SK-N-DZ (cell line): ENCODE measurements at regions not wholly inside any gene's neighbourhood (a gene's known extent, or its start where the extent isn't known, plus 50 kb on each side); places are given as distances from the start of the nearest gene placed in this dataset.

Experiments used
- DNase-seq: peaks from one replicate; pipeline ENCODE4 v3.0.0-alpha.2; 2015; ENCODE audit warnings: low spot score

DNA sequence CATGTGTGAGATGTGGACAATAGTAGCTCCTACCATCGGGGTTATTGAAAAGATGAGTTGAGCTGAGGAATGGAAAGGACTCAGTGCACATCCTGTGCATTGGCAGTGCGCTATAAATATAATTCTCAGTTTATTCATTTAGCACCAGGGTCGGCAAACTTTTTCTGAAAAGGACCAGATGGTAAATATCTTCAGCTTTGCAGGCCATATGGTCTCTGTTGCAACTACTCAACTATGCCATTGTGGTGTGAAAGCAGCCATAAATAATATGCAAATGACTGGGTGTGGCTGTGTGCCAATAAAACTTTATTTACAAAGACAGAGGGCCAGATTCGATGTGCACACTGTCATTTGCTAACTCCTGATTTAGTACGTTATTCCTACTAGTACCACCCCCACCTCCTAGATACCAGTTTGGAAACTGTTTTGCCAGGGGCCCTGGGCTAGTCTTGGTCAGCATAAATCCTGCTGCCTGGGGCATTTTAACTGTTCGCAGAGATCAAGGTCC lies 422.9 kb upstream of the MKI67 start:
- no peak for DNase-seq

DNA sequence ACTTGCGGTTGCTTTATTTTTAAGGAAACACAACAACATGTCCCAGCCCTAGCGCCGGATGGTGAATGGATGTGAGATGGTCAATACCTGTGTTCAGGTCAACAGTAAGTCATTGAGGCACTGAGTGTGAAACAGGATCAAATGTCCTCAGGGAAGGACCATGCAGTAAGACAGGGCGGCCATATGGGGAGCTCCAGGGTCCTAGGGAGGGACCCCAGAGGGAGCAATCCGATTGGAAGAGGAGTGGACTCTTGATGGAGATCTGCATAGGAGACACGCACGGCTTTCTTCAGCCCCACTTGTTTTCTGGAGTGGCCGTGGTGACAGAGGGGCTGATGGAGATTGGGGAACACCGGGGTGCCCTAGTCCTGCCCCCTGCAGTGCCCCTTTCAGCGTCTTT lies 423.8 kb upstream of the MKI67 start:
- no peak for DNase-seq

DNA sequence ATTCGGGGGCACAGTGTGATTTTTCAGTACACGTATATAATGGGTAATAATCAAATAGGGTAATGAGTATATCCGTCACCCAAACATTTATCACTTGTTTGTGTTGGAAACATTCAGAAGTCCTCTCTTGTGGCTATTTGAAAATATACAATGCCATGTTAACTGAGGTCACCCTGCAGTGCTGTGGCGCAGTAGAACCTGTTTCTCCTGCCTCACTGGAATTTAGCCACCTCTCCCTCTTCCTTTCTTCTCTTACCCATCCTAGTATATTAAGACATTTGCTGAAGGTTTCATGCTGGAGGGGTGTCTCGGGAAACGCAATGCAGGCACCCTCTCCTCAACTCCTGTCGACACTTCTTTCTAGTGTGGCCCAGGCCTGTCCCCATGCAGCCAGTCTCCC lies 425.3 kb upstream of the MKI67 start:
- DNase-seq: no peak

DNA sequence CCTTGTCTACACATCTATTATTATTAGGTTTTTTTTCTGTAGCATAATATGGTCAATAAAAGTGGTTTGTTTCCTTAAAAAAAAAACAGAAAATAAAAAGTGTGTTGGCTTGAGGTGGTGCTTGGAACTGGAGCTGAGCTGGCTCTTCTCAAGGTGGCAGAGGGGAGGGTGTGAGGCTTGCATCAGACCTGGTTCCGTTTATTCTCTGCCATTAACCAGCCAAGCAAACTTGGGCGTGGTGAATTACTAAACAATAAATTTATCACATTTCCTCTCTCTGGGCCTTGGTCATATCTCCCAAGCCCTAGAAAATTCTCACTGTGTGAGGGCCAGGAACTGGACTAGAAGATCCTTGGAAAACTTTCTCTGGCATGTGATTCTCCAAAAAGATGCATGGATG lies 427.5 kb upstream of the MKI67 start:
- no peak for DNase-seq

DNA sequence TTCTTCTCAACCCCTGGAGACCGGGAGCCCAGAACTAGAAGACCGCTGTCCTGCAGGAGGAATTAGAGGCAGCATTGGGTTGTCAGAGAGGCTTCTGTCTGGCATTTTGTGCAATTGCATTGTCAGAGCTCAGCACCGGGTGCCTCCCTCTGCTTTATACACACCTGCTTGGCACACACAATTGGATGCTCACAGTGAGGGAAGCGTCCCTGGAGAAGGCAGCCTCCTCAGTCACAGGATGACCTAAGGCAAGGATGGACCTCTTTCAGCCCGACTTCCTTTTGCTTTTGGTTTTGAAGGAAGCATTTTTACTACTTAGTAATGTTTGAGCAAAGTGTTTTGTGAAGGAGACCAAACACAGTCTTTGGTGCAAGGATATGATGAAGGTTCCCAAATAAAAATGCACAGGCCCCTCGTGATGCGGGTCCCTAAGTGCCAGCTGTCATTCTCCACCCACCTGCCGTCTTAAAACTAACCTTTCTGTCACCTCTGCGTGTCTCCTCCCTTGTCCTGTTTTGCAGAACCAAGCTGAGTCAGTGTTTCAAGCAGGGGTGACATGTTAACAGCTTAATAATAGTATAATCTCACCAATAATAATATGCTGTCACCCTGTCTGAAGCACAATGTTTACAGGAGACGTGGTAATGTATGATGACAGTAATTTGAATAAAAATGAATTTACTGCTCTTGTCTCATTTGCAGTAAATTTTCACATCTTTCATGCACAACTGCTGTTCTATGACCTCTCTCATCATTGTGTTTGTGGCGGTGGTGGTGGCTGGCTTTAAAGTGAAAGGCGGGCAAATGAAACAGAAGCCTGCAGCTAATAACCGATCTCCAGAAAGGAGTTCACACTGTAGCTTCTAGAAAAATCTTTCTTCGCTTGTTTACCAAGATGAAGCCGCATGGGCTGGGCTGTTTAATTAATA lies 430.2 kb upstream of the MKI67 start:
- no peak for DNase-seq

DNA sequence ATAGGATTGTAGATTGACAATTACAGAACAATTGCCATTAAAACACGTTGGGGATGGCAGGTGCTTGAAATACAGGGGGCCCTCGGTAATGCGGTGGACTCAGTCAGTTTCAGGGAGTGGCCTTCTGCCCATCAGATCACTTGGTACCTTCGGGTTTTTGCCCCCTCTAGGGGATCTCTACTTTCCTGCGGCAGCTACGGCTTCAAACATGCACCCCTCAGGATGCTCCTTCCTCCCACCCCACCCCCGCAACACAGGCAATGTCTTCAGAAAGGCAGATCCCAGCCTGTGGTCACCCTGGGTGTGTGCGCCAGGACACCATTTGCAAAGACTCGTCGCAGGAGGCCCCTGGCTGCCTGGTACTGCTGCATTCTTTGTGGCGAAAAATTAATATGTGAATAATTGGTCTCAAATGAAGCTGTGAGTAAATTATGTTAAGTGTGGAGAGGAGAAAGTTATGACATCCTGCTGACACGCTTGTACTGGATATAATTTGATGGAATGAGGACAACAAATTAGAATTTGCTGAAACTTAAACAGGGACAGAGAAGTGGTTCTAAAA lies 431.0 kb upstream of the MKI67 start:
- DNase-seq: no peak

DNA sequence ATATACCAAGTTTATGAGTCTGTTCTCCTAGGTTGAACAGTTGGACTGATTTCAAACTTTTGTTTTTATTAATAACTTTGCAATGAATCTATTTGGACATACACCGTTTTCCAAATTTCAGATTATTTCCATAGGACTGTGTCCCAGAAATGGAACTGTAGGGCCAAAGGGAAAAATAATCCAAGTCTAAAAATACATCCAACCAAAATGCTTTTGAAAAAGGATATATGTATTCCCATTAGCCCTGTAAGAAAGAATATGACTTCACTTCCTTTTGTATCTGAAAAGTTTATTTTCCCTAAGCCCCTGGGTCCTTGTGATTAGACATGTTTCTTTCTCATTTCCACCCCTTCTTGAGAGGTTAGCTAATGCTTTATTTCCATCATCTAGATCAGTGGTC lies 434.2 kb upstream of the MKI67 start:
- DNase-seq: no peak

DNA sequence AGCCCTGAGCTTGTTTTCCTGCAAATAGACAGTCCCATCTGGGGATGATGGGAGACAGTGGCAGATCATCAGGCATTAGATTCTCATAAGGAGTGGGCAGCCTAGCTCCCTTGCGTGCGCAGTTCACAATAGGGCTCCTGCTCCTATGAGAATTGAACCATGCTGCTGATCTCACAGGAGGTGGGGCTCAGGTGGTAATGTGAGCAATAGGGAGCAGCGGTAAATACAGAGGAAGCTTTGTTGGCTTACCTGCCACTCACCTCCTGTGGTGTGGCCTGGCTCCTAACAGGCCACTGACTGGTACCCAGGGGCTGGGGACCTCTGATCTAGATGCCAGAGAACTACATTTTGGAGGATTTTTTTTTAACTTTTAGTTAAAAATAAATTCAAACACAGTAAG lies 434.8 kb upstream of the MKI67 start:
- DNase-seq: no peak

DNA sequence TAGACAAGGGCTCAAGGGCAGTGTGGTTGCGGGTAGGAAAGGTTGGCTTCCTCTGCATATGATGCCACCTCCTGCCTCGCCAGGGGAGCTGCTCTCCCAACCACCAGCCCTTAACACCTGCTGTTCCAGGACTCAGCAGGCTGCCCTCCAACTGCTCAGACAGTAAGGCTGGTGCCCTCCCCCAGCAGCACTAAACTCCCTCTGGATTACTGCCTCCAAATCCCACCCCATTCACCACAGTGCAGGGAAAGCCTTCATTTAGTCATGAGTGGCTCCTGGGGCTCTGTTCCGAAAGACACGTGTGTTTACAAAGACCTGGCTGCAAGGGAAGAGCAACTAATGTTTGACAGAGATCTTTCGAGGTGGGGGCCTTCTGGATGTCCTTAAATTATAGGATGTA lies 437.2 kb upstream of the MKI67 start:
- DNase-seq: no peak

DNA sequence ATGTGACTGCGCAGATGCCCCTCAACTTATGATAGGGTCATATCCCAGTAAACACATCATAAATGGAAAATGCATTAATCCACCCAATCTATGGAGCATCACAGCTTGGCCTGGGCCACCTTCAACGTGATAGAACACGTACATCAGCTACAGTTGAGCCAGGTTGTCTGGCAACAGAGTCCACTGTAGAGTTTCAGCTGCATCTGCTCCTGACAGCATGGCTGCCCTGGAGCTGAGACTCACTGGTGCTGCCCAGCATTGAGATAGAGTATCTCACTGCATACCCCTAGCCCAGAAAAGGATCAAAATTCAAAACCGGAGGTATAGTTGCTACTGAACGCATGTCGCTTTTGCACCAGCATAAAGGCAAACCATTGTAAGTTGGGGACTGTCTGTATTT lies 437.7 kb upstream of the MKI67 start:
- no peak for DNase-seq

DNA sequence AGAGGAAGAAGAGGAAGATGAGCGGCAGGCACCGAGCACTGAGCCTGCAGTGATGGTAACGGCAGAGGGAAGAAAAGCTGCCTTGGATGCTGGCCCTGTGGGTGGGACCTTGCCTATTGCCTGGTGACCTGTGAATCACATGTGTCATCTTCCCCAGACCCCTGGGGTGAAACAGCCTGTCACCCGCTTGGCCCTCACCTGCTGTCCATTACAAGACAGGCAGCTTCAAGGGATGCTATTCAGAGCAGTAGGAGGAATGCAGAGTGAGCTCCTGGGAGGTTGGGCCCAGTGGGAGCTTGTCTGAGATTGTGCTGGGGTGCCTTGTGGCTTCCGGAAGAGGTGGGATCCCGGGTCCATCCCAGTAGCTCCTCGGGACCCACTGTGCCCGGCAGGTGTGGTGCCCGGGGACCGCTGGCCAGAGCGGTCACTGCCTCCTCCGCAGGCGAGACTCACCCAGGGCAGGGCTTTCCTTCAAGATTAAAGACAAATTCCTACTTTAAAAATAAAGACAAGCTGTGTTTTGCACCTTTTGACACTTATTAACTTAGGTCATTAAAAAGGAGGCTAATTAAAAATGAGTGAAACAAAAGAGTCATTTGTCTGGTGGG lies 440.2 kb upstream of the MKI67 start:
- DNase-seq: no peak

DNA sequence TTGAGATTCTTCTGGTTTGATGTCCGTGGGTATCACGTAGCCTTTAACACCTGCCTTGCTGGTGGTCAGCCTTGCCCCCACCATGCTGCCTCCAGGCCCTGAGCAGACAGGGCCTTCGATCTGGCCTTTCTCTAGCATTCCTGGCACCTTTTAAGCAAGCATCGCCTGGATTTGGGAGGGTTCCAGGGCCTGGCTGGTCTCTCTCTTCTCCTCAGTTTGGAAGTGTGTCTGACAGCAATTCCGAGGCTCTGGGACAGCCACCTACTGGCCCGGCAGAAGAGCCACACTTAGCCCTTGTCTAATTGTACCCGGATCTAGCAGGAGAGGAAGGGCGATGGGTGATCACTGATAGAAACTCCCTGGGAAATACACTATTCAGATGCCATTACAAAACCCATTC lies 441.3 kb upstream of the MKI67 start:
- no peak for DNase-seq

DNA sequence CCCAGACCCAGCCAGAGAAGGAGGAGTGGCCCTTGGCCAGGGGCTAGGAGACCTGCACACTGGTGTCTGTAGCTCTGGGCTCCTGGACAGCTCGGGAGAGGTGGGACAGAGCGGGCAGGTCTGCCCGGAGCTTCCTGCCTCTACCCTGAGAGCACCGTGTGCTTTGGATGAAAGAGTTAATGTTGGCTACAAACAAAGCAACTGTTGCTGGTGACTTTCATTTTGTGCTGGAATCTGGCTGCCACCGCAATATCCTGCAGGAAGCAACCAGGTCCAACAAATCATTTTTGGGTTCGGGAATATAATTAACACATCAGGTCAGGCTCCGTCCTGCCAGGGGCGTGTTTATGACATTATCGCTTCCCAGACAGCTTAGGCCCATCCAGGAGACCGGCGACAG lies 441.8 kb upstream of the MKI67 start:
- no peak for DNase-seq

DNA sequence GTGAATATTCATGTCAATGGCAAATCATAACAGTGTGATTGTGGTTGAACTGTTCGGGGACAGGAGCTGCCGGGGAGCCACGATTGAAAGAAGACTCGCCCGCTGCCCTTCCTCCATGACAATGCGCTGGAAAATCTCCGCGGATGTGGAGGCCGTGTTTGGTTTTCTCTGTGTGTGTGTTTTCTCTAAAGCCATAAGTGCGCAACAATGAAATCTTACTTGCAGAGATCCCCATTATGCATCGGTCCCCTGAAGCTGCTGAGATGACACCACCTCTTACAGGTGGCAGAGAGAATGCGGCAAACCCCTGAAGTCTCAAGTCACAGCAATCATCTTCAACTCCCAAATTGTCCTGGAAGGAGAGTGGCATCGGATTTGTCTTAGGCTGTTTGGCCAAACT lies 442.3 kb upstream of the MKI67 start:
- no peak for DNase-seq

DNA sequence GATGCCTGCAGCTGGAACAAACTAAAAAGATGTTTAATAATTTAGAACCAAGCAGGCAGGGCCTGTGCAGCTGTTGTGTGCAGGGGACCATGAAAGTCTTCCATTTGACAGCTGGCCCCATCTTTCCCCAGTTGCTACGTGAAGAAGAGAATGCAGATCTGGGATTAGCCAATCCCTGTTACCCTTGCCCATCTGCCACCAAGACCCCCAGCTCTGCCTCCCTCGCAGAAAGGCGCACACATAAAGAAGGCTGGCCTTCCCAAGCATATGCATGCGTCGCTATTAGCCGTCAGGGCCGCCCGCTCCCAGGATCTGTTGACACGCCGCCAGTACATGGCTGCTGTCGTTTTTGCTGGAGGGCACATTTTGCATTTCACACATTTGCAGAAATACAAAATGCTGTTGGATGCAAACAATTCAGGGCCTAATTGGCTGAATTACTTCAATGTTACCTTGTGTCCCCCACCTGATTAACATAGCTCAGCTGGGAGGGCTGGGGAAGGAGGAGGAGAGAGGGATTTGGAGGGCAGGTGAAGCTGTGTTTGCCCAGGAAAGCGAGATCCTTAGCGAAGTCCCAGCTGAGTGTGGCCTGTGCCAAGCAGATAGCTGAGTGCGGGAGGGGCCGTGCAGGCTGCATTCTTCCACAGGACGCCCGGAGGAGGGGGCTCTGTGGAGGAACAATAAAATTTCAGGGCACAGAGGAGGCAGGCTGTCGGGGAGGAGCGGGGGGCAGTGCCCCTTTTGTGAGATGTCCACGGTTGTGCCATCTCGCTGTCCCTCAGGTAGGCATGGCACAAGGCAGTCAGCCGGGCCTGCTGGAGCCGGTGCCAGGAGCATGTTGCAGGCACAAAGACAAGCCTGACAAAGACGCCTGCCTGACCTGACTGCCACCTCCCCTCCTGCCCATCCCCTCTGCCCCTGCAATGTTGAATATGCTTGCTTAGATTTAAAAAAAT lies 443.0 kb upstream of the MKI67 start:
- DNase-seq: no peak

DNA sequence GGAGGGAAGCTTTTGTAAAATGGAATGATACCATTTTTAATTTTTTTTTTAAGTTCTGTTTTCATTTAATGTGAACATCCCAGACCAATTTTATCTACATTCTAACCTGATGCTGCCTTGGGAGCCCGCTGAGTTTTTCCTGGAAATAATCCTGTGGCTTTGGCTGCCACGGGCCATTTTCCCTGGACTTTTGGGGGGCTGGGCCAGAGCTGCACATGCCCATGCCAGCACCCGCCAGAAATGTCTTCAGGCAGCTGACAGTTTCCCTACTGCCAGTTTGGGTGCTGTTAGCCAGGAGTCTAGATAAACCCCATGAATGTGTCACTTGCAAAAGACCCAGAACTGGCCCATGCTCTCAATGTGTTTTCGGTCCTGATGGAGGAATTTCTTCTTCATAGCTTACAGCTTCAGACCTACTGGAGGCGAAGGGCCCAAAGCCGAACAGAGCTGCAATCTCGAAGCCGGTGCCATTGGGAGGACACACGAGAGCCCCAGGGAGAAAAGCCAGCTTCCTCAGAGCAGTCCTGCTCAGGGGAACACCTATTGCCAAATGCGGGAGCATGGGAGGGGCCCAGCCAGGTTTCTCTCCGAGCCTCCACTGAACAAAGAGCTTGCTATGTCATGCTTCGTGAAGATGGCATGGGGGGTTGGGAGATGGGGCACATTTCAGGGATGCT lies 444.2 kb upstream of the MKI67 start:
- no peak for DNase-seq

DNA sequence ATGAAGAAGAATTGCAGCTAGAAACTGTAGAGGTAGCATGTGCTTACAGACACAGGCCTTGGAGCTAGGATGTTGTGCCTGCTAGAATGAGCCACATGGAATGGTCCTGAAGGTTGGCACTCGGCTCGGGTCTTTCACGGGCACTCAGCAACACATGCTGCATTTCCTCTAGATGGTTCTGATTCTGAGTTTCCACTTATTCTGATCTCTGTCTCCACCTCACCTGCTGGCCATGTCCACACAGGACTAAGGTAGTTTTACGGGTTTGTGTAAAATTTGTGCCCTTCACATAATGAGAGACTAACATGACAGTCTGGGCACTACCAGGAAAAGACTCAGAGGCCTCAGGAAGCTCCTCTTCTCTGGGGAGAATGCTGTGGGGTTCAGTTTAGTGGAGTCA lies 444.8 kb upstream of the MKI67 start:
- no peak for DNase-seq

DNA sequence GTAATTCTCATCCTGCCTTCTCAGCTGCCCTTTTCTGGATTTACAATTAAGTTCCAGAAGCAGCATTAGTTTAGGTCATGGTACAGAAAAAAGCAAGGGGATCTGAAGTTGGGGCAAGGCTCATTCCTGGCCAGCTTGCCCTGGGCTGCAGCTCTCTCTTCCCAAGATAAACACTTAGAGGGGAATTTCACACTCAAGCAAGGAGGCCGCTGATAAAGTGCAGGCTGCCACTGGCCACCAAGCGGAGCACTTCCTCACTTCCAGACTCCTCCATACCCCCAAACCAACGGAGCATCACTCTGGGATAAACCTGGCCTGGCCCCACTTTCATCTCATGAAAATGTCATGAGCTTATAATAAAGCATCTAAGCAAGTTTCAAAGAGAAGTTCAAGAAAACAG lies 445.5 kb upstream of the MKI67 start:
- DNase-seq: no peak

DNA sequence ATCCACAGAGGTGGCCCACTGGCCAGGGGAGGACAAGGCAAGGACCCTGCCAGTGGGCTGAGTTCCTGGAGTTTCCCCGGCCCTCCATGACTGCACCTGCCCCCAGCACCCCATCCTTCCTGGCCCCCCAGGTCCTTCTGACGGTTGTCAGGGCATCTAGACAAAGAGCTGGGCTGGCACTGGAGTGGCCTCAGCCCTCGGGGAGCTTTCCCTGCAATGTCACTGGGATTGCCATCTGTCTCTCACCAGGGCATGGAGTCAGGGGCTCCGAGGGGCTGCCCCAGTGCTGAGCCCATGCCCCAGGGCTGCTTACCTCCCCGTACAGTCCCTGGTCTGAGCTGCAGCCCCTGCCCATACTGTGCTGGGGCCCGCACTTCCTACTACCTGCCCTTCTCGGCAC lies 446.5 kb upstream of the MKI67 start:
- no peak for DNase-seq

DNA sequence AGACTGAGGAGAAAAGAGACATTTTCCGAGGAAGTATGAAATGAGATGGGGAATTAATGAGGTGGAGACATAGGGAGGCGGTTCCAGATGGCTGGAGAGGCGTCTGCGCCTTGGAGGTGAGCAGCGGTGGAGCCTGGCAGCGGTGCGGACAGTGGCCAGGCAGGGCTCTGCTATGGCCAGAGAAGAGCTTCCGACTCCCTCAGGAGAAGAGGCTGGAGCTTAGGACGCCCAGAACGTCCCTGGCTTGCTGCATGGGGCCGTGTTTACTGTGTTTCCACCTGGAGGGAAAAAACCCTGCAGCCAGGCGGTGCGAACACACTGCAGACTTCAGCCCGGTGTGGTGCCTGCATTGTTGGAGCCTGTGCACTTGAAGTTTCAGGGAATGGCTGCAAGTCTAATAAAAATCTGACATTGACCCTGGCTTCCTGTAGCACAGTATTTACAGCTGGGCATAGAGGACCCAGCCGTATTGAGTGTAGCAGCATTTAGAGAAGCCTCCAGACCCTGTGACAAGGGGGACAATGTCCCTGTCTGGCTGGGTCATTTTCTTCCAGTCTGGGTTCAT lies 447.1 kb upstream of the MKI67 start:
- DNase-seq: no peak

DNA sequence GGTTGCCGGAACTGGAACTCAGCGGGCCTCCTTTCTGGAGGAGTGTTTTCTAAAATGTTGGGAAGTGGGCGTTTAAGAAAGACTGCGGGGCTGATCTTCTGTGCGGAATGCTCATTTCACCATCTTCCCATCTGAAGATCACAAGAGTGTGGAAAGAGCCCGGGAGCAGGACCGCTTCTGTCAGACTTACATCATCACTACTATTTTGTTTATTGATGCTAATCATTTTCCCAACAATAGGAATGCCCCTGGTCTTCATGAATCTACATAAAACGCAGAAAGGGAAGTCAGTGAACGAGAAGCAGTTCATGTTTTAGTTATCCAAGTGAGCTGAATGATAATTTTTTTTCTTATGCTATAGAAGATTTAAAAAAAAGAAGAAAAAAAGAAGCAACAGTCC lies 447.8 kb upstream of the MKI67 start:
- DNase-seq: no peak
